ENCODE measurements at regions not wholly inside any gene's neighbourhood (a gene's known extent, or its start where the extent isn't known, plus 50 kb on each side); places are given as distances from the start of the nearest gene placed in this dataset.

GRCh38 chr9:7984203-7984602, 184.6 kb upstream of the DMAC1 start:
- TF ChIP-seq POLR2A (IDR thresholded peaks at IDR 0.05), result no peak
- TF ChIP-seq, protein P1, sequence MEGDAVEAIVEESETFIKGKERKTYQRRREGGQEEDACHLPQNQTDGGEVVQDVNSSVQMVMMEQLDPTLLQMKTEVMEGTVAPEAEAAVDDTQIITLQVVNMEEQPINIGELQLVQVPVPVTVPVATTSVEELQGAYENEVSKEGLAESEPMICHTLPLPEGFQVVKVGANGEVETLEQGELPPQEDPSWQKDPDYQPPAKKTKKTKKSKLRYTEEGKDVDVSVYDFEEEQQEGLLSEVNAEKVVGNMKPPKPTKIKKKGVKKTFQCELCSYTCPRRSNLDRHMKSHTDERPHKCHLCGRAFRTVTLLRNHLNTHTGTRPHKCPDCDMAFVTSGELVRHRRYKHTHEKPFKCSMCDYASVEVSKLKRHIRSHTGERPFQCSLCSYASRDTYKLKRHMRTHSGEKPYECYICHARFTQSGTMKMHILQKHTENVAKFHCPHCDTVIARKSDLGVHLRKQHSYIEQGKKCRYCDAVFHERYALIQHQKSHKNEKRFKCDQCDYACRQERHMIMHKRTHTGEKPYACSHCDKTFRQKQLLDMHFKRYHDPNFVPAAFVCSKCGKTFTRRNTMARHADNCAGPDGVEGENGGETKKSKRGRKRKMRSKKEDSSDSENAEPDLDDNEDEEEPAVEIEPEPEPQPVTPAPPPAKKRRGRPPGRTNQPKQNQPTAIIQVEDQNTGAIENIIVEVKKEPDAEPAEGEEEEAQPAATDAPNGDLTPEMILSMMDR (IDR thresholded peaks at IDR 0.05), result no peak
